GM23338 (cell line): ENCODE measurements at regions not wholly inside any gene's neighbourhood (a gene's known extent, or its start where the extent isn't known, plus 50 kb on each side); places are given as distances from the start of the nearest gene placed in this dataset.

Source experiments
- ATAC-seq: fragments of 200-7000 bp; cut with Tn5 transposase; 3 replicates; pipeline ENCODE4 v1.9.1; 2020
- DNase-seq: peaks from one replicate; pipeline ENCODE4 v3.0.0-alpha.2; 2015; ENCODE audit warnings: low spot score
- H2AFZ ChIP-seq: fragments of 200-600 bp; sonication (generic); 2 replicates; pipeline ENCODE4 v1.8.0; 2016; ENCODE audit warnings: antibody characterized with exemption, mild to moderate bottlenecking, moderate library complexity
- H3F3A ChIP-seq: fragments of 200-600 bp; sonication (generic); replicated peaks from 2 replicates; pipeline ENCODE4 v1.8.0; 2017; ENCODE audit warnings: antibody characterized with exemption, mixed run types, low read depth
- H3K27ac ChIP-seq: fragments of 200-600 bp; sonication (generic); 2 replicates; pipeline ENCODE4 v1.6.1; 2016; ENCODE audit warnings: low read depth
- H3K27me3 ChIP-seq: fragments of 200-600 bp; sonication (generic); 2 replicates; pipeline ENCODE4 v1.8.0; 2016; ENCODE audit warnings: mild to moderate bottlenecking, mixed run types, moderate library complexity; ENCODE audit not compliant: insufficient read depth
- H3K36me3 ChIP-seq: fragments of 200-600 bp; sonication (generic); 2 replicates; pipeline ENCODE4 v1.8.0; 2016; ENCODE audit warnings: mild to moderate bottlenecking; ENCODE audit not compliant: insufficient read depth
- H3K4me1 ChIP-seq: fragments of 200-600 bp; sonication (generic); 2 replicates; pipeline ENCODE4 v1.8.0; 2016; ENCODE audit warnings: mild to moderate bottlenecking, moderate library complexity; ENCODE audit not compliant: insufficient read depth
- H3K4me2 ChIP-seq: fragments of 200-600 bp; sonication (generic); 2 replicates; pipeline ENCODE4 v1.7.1; 2017; ENCODE audit warnings: mixed run types
- H3K4me3 ChIP-seq: fragments of 200-600 bp; sonication (generic); 2 replicates; pipeline ENCODE4 v1.6.1; 2016; ENCODE audit warnings: mixed run types
- H3K79me2 ChIP-seq: fragments of 200-600 bp; sonication (generic); replicated peaks from 2 replicates; pipeline ENCODE4 v1.8.0; 2017; ENCODE audit warnings: mild to moderate bottlenecking; ENCODE audit not compliant: insufficient read depth
- H3K9me2 ChIP-seq: fragments of 200-600 bp; sonication (generic); 2 replicates; pipeline ENCODE4 v1.8.0; 2017; ENCODE audit not compliant: insufficient read depth
- H4K20me1 ChIP-seq: fragments of 200-600 bp; sonication (generic); replicated peaks from 2 replicates; pipeline ENCODE4 v1.8.0; 2017; ENCODE audit warnings: mild to moderate bottlenecking; ENCODE audit not compliant: insufficient read depth
- H3K27ac Mint-ChIP-seq: 2 replicates; pipeline ENCODE4 v1.8.0; 2020; ENCODE audit warnings: inconsistent platforms, mild to moderate bottlenecking, moderate library complexity, mixed read lengths
- H3K27me3 Mint-ChIP-seq: 3 replicates; pipeline ENCODE4 v1.8.0; 2022; ENCODE audit warnings: low read depth, mild to moderate bottlenecking, moderate library complexity, mixed read lengths, inconsistent platforms; ENCODE audit not compliant: insufficient read depth, poor library complexity
- H3K36me3 Mint-ChIP-seq: 3 replicates; pipeline ENCODE4 v1.8.0; 2021; ENCODE audit warnings: low read depth, mild to moderate bottlenecking, inconsistent platforms, moderate library complexity, mixed read lengths
- H3K4me1 Mint-ChIP-seq: 3 replicates; pipeline ENCODE4 v1.8.0; 2020; ENCODE audit warnings: mild to moderate bottlenecking, inconsistent platforms, mixed read lengths
- H3K4me3 Mint-ChIP-seq: 3 replicates; pipeline ENCODE4 v1.8.0; 2021; ENCODE audit warnings: moderate library complexity, mild to moderate bottlenecking, inconsistent platforms, mixed read lengths
- H3K9me3 Mint-ChIP-seq: 3 replicates; pipeline ENCODE4 v1.8.0; 2020; ENCODE audit warnings: moderate library complexity, mild to moderate bottlenecking, inconsistent platforms, mixed read lengths
- CTCF ChIP-seq, 2 experiments: fragments of 200-600 bp in 1 of 2; sonication (generic) in 1 of 2; conservative IDR thresholded peaks; 2 replicates each; pipeline versions ENCODE4 v1.5.1 to v1.6.1; 2016 to 2017; ENCODE audit warnings: antibody characterized with exemption in 2 of 2, low read depth in 2 of 2, mild to moderate bottlenecking in 2 of 2, moderate library complexity in 1 of 2
- EZH2phosphoT487 ChIP-seq: fragments of 200-600 bp; sonication (generic); IDR thresholded peaks from one replicate; pipeline ENCODE4 v1.8.1; 2018; ENCODE audit warnings: antibody characterized with exemption; ENCODE audit not compliant: unreplicated experiment
- NANOG ChIP-seq: IDR thresholded peaks from 2 replicates; pipeline ENCODE4 v1.6.1; 2016; ENCODE audit warnings: antibody characterized with exemption, borderline replicate concordance
- POLR2AphosphoS5 ChIP-seq: IDR thresholded peaks from 2 replicates; pipeline ENCODE4 v1.6.1; 2016; ENCODE audit warnings: antibody characterized with exemption, low read depth
- ZNF114 ChIP-seq: fragments of 250-450 bp; sonication (Bioruptor Pico); IDR thresholded peaks from 2 replicates; pipeline ENCODE4 v1.5.0; 2020; ENCODE audit warnings: mild to moderate bottlenecking, moderate library complexity
- ZNF462 ChIP-seq: fragments of 250-450 bp; sonication (Bioruptor Pico); IDR thresholded peaks from 2 replicates; pipeline ENCODE4 v1.5.0; 2020; ENCODE audit warnings: mild to moderate bottlenecking, moderate library complexity

- TF ChIP-seq ZNF462 (CRISPR knock-in tag) = no peak
- TF ChIP-seq EZH2phosphoT487 = no peak
- no peak for TF ChIP-seq NANOG
- no peak for TF ChIP-seq ZNF114 (CRISPR knock-in tag)
Observed at GRCh38 chr11:37072538-37073055, 474.6 kb upstream of the RAG2 start (continued).

- Mint-ChIP-seq H3K36me3 (peaks cover 2% of the 10 kb centered on the region; the same call in 1 of the 3 replicates), H3K27me3 (no peaks in the 10 kb centered on the region), H3K27ac (no peak overlapping the region), H3K4me3 (no peak overlapping the region), H3K9me3 (peaks cover 80% of the 10 kb centered on the region), H3K4me1 (no peaks in the 10 kb centered on the region)
- DNase-seq (no peak), ATAC-seq (no peak)
- Histone ChIP-seq H4K20me1 (no peaks in the 10 kb centered on the region), H3K79me2 (no peaks in the 10 kb centered on the region), H3K27ac (no peak overlapping the region), H3F3A (no peaks in the 10 kb centered on the region), H3K36me3 (peaks cover 7% of the 10 kb centered on the region; the same call in 1 of the 2 replicates), H3K4me3 (no peak overlapping the region), H3K4me2 (no peak overlapping the region), H3K27me3 (no peaks in the 10 kb centered on the region), H3K4me1 (no peaks in the 10 kb centered on the region), H3K9me2 (no peaks in the 10 kb centered on the region), H2AFZ (no peak overlapping the region)
- no peak for TF ChIP-seq POLR2AphosphoS5
- TF ChIP-seq ZNF462 (CRISPR knock-in tag) = no peak
- no peak for TF ChIP-seq CTCF (conservative IDR thresholded peaks at IDR 0.05; ENCODE audit: low read depth in 2 of 2)
- no peak for TF ChIP-seq EZH2phosphoT487
- TF ChIP-seq ZNF114 (CRISPR knock-in tag) = no peak
Observed at GRCh38 chr11:37050311-37050710, 452.3 kb upstream of the RAG2 start.
